Astrocyte (in vitro differentiated cells and primary cell): ENCODE measurements at regions not wholly inside any gene's neighbourhood (a gene's known extent, or its start where the extent isn't known, plus 50 kb on each side); places are given as distances from the start of the nearest gene placed in this dataset.

ENCODE experiments used
- CTCF ChIP-seq: IDR thresholded peaks from 2 replicates; pipeline ENCODE4 v1.5.1; 2011; ENCODE audit warnings: low read depth, mild to moderate bottlenecking, inconsistent platforms, low read length, moderate library complexity; ENCODE audit not compliant: insufficient read depth
- EZH2 ChIP-seq: IDR thresholded peaks from 2 replicates; pipeline ENCODE4 v1.6.1; 2012; ENCODE audit warnings: mild to moderate bottlenecking, low read length, inconsistent platforms; ENCODE audit not compliant: insufficient read depth

GRCh38 chr5:126195410-126196100 lies 227.7 kb upstream of the GRAMD2B start:
- TF ChIP-seq CTCF (no peak), EZH2 (no peak)
